Midbrain (tissue), 1 donor: ENCODE measurements at regions not wholly inside any gene's neighbourhood (a gene's known extent, or its start where the extent isn't known, plus 50 kb on each side); places are given as distances from the start of the nearest gene placed in this dataset.

ENCODE experiments used
- DNase-seq: peaks from one replicate; lab custom pipeline; 2025; lab: John Stamatoyannopoulos, UW

DNA sequence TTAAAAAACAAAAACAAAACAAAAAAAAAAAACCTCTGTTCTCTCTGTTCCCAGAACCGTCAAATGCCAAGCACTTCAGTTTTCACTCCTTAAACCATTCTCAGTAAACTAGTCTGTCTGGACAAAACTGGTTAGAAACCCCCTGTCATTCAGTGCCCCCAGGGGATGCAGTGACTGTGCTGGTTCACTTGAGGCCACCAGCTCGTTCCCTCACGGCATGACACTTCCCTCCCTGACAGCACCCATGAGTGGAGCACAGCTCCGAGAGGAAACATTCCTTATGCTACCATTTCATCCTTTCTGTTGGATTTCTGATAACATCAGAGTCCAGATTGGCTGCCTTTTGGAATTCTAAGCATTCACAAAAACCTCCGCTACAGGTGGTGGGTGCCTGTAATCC is 244.0 kb upstream of the TPM1 start:
- no peak for DNase-seq

DNA sequence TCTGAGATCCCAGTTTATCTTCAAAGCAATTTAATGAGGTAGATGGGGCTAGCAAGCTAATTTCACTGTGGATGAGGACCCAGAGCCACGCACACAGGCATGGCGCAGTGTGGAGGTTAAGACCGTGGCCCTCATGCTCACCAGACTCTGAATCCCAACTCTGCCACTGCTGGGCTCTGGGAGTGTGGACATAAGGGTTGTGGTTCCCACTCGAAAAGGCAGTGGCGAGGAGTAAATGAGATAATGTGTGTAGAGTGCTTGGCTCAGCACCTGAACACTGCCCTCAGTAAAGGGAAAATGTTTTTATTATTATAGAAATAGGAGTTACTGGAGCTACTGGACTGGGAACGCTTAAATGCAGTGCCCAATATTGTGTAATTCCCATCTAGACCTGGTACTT is 243.5 kb upstream of the TPM1 start:
- no peak for DNase-seq

DNA sequence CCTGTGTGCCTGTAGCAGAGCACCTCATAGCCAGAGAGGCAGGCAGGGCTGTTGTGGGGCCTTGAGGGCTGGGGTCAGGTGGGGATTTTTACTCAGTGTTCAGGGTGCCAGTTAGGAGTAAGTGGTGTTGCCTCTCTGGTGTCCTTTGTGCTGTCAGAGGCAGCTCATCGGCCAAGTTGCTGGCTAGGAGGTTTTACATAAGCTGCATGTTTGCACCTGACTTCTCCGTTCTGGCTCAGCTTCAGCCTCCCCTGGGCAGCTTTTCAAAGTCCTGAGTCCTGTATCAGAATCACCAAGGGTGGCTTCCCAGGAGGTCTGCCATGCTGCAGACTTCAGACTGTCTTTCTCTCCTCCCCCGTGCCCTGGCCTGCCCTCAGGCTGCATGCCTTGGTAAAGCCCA is 242.6 kb upstream of the TPM1 start:
- no peak for DNase-seq

DNA sequence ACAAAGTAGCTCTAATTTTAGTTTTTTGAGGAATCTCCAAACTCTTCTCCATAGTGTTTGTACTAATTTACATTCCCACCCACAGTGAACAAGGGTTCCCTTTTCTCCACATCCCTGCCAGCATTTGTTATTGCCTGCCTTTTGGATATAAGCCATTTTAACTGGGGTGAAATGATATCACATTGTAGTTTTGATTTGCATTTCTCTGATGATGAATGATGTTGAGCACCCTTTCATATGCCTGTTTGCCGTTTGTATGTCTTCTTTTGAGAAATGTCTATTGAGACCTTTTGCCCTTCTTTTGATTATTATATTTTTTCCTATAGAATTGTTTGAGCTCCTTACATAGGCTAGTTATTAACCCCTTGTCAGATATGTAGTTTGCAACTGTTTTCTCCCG is 239.9 kb upstream of the TPM1 start:
- peak; percentile 8 for DNase-seq

DNA sequence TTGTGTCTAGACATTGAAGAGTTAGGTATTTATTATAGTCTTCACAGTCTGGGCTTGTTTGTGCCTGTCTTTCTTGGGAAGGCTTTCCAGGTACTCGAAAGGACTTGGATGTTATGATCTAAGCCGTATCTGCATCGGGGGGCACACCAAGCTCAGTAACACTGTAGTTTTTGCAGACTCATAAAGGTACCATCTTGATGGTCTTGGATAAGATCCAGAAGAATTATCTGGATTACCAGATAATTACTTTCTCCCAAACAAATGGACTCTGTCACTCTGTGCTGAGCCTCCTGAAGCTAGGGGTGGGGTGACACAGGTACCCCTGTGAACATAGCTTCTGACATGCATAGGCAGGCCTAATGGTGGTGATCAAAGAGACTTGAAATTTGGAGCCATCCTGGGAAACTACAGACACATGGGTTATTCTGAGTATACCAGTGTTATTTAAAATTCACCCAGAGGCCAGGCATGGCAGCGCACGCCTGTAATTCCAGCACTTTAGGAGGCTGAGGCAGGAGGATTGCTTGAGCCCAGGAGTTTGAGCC is 238.6 kb upstream of the TPM1 start:
- DNase-seq: no peak

DNA sequence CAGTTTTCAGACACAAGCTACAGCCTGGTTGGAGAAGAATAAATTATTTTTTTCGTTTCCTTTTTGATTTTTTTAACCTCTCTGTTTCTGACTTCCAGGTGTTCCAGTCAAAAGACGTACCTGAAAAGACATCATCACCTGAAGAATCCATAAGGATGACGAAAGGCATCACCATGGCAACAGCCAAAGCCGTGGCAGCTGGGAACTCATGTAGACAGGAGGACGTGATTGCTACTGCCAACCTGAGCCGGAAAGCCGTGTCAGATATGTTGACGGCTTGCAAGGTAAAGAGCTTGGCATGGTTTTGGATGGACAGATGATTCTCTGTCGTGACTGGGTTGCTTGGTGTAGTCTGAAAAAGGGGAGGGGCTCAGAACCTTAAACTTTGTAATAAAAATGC is 237.0 kb upstream of the TPM1 start:
- no peak for DNase-seq

DNA sequence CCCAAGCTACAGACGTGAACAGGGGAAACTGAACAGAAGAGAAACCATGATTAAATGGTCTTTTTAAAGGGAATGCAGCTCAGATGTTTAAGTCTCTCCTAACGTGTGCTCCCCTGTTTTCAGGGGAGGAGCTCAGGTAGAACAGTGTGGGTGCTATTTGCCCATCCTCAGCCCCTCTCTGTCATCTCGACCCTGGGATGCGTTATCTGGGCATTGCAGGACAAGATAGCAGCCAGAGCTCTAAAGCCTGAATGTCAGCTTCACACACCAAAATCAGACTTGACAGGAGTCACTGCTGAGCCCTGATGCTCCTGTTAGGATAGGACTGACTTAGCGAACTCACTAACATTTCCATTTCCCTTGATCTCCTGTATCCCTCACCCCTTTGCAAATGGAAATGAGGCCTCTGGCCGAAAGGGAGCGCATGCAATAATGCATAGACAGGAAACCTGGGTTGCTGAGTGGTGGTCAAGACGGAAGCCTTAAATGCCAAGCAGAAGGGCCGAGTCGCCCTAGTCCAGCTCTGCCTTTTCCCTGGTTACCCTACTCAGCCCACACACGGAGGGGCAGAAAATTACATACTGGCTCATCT is 234.9 kb upstream of the TPM1 start:
- no peak for DNase-seq

DNA sequence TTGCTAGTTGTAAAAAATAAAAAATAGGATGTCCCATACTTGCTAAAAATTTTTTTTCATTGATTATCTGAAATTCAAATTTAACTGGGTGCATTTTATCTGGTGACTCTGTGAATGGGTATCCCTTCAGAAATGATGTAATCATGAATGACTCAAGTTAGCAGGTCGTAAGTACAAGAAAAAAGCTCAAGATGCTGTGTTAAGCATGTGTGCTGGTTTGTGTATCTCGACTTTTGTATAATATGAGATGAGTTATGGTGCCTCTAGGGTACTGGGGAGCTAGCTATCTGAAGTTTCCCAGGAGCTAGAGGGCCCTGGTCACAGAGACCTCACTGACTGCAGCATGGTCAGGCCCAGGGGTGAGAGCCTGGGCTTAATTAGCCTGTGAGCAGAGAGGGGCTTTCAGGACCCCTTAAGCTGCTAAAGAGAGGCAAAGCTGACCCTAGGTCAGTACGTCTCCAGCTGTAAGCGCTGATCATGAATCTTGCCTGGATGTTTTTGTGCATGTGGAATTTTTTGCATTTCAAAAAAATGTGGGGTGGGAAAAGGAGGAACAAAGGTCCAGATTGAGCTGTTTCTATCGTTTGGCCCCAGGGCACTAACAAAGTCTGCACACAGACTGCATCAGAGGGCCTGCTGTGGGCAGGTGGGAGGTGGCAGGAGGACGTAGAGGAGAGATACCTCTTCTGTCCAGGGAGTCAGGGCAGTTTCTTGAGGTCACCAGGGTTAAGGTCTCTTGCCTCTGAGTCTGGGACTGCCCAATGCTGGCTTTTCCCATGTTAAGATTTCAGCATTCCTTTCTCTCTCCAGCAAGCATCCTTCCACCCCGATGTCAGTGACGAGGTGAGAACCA is 233.2 kb upstream of the TPM1 start:
- no peak for DNase-seq

DNA sequence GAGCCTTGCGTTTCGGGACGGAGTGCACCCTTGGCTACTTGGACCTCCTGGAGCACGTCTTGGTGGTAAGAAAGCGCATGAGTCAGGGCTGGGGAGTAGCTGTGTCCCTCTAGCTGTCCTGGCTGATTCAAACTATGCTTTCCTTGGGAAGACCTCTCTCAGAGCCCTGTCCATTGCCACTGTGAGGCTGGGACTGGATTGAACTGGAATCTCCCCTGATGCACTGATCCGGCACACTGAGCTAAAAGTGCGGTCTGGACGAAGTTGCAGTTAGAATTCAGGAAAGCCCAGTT is 232.6 kb upstream of the TPM1 start:
- DNase-seq: no peak

DNA sequence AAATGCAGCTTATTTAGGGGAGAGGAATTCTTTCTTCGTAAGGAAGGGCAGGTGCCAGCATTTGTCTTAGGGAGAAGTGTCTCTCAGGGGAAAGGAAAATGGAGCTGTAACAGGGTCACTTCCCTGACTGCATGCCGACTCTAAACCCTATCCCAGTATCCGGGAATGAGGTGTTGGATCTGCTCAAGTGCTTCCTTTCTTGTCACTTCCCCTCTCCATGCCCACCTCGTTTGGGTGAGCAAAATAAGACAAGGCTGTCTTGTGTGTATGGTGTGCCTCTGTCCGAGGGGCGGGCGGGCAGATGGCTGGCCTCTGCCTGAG is 230.1 kb upstream of the TPM1 start:
- DNase-seq: no peak

DNA sequence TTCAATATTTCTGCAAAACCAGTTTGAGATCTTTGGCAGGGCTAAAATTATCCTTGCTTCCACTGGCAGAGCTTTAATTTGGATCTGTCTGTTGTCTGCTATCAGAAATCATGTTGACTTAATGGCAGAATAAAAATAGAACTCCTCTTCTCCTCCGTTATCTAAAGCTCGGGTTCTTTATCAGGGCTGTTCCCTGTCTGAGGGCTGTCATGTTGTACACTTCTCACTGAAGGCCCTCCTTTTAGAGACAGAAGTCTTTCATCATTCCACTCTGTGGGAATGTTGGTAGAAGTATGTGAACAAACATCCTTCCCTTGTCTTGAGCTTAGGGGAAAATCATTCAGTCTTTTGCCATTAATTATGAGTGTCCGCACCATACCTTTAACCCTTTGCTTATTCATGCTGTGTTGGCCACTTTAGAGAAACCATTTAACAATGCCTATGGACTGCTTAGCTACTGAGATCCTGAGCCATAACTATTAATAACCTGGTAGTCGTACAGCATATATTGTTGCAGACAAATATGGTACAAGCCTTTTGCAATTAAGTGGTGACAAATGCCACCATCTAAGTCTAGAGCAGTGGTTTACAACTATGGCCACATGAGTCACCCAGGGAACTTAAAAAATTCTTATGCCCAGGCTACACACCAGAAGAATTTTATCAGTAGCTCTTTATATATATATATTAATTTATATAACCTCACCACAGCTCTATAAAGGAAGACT is 226.0 kb upstream of the TPM1 start:
- no peak for DNase-seq

DNA sequence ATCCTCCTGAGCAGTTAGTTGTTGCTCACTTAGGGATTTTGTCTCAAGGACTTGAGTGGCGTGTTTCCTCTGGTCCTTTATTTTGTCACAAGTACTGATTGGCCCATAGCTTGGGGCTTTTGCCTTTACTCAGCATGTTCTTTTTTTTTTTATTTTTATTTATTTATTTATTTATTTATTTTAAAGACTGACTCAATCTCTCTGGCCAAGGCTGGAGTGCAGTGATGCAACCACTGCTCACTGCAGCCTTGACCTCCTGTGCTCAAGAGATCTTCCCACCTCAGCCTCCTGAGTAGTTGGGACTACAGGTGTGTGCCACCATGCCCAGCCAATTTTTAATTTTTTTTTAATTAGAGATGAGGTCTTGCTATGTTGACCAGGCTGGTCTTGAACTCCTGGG is 223.9 kb upstream of the TPM1 start:
- no peak for DNase-seq

DNA sequence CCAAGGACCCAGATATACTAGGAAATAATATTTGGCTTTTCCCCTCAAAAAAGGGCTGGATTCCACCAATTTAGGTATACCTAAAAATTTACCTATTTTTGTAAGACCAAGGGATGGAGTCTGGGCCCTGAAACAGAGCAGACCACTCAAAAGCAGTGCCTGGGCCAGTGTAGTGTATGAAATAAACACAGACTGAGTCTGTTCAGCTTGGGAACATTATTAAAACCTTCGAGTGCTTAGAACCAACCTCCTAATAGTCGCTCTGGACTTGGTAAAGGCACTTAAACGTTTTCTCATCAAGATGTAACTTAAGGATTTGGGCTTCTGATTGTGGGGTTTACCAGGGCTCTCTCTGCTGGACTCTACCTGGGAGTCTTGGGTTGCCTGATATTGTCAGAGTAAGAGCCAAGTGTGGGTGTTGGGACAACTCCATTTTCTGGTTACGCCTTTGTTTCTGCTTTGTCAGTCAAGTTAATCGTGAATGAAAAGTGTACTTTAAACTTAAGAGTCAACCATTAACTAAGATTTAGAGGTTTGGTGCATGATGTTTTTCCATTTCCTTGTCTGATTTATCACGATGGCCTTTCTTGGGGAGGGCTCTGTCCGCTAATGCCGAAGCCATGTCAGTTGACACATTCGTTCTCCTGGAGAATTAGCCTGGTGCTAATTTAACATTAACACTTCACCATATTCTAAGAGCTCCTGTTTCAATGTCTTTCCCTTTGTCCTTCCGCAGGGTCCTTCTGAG is 221.0 kb upstream of the TPM1 start:
- DNase-seq: no peak

DNA sequence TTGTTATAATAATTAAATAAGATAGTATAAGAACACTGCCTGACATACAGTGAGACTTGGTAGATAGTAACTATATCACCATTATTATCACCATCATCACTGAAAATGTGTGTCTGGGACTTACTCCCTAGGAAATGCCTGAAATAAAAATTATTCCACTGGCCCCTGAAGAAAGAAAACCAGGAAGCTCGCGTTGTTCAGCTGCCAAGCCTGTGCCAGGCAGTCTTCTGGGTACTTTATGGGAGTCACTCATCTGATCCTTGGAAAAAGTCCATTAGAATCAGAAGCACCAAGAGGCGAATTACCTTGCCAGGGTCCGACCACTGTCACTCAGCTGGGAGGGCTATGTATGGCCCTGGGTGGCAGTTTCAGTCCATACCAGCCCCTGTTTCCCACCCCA is 220.3 kb upstream of the TPM1 start:
- DNase-seq: no peak

DNA sequence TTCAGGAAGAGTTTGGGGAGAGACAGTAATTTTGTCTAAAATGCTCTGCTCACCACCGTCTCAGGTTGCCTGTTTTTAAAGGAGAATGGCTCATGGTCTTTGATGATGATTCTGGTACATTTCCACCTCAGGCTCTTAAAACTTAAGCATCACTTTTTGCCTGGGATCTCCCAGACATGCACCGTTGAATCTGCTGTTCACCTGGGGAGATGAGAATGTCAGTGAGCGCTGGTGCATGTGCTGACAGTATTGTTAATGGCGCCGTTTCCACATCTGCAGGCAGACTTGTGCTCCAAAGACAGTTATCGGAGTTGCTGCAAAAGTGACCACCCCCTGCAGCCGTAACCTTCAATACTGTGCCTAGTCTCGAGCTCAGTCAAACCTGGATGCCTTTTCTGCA is 219.0 kb upstream of the TPM1 start:
- DNase-seq: no peak

DNA sequence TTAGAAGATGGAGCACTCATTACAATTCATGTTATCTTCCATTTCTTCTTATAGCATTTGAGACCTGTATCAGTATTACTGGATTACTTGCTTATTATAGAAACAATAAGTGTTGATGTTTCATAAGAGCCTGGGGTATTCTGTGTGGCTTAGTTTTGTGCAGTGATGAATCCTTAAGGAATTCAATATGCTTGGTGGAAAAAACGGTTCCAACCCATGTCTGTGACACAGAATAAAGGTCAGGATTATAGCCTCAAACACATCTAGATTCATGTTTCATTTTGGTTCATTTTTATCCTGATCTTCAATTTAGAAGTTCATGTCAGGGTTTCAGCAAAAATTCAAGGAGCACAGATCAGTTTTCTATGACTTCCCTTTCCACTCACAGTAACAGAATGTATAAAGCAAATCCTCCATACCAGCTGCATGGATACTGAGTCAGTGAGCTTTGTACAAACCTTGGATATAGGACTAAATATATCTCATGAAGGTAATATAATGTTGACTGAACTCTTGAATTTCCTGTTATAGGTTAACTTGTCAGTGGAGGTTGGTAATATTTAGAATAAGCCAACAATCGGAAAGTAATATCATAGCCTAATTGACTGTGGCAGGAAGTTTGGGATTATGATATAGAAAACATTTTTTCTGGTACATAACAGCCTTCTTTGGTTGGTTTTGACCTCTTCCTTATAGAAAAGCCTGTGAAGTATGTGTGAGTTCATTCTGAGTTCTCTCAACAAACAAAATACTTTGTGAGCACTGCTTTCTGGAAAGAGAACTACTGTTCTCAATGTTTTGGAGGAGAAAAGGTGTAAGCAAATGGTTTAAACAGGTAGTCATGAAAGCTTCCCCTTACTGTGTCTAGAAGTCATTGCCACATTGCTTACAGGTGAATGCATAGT is 218.2 kb upstream of the TPM1 start:
- DNase-seq: no peak

DNA sequence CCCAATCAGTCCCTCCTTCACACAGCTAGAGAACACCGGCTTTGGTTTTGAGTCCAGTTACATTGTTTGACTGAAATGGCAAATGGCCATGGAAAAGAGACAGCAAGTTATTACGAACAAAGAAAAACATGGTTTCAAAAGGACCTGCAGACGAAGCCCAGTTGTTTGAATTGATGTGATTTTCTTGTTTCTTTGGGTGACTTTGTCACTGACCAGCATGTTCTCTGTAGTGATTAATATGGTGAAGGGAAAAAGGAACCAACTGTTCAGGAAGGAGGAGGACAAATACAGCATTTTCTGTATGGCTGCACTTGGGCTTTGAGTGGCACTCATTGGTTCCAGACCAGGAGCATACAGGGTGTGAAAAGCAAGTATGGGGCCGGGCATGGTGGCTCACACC is 217.4 kb upstream of the TPM1 start:
- DNase-seq: peak; percentile 19

DNA sequence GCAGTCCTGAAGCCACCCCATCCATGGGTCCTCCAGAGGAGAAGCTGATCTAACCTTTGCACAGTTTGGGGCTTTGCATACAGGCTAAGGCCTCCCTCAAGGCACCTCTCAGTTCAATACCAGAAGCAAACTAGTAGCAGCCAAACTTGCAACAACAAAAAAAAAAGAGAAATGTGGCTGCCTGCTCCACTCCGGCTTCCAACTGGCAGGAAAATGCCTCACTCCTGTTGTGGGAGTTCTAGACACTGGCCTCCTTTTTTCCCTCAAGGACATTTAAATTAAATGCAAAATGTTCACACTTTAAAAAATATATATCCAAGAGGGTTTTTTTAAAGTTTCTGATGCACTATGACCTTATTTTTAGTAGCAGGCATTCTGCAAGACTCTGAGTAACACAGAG is 216.0 kb upstream of the TPM1 start:
- no peak for DNase-seq

DNA sequence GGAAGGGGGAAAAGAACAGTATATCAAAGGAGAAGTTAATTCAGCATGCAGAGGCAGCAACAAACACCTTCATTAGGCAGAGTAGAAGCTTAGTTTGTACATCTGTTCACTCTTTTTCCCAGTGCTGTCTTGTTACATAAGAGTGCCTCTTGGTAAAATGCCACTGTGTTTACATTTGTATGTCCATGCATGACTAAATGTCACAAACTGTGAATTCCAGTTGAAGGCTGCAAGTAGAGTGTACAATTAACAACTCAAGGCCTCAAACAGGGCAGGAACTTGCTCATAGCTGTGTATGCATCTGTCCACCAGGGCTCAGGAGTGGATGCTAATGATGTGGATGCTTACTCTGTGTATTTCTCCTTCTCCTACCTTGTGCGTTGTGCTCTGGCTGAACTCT is 214.2 kb upstream of the TPM1 start:
- DNase-seq: no peak

DNA sequence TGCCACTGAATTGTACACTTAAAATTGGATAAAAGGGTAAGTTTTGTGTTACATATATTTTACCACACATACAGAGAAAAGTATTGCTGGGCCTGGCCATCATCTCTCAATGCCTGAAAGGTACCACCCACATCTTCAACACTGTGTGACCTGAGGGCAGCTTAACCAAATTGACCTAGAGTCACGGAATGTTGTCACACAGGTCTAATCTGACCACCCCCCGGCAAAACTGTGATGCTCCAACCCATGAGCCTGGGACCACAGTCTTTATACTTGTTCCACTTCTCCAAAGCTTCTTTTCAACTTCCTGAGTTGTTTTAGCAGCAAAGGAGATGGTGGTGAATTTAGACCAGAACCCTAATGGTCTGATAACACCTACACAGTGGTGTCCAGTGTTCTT is 210.3 kb upstream of the TPM1 start:
- DNase-seq: no peak

DNA sequence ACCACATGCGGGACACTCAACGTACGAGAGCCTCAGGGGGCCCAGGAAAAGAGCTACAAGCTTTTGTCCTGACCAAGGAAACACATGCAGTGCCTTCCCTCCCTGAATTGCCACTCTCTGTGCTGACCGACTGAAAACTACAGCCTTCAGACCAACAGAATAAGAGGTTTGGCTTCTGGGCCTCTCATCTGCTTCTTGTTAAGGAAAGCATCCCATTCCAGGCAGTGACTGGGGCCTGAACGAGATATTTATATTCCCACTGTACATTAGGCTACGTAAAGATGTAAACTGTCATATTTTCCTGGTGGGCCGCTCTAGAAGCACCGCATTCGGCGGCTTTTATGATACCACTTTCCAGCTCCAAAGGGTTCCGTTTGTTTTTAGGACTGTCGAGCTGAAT is 208.9 kb upstream of the TPM1 start:
- DNase-seq: no peak
